ENCODE measurements at regions not wholly inside any gene's neighbourhood (a gene's known extent, or its start where the extent isn't known, plus 50 kb on each side); places are given as distances from the start of the nearest gene placed in this dataset.

- TF ChIP-seq CHD7 (IDR thresholded peaks at IDR 0.05; ENCODE audit: insufficient replicate concordance, low read length) (no peak), RFX5 (IDR thresholded peaks at IDR 0.05; ENCODE audit: borderline replicate concordance, low read depth, low read length) (no peak), USF2 (IDR thresholded peaks at IDR 0.05; ENCODE audit: low read length) (no peak), EZH2 (IDR thresholded peaks at IDR 0.05; ENCODE audit: low read depth, low read length, severe bottlenecking) (no peak), CBX8 (IDR thresholded peaks at IDR 0.05; ENCODE audit: borderline replicate concordance, low read depth, low read length) (no peak), GTF2F1 (IDR thresholded peaks at IDR 0.05; ENCODE audit: borderline replicate concordance, low read depth, low read length) (no peak), NRF1 (IDR thresholded peaks at IDR 0.05; ENCODE audit: low read depth, low read length) (no peak), CHD1 (IDR thresholded peaks at IDR 0.05; ENCODE audit: low read depth, low read length) (no peak), E2F6 (IDR thresholded peaks at IDR 0.05) (no peak)
These were observed 1307.6 kb downstream of the XPNPEP1 start (continued) for GRCh38 chr10:108615576-108616320.
